ENCODE measurements at regions not wholly inside any gene's neighbourhood (a gene's known extent, or its start where the extent isn't known, plus 50 kb on each side); places are given as distances from the start of the nearest gene placed in this dataset.

GRCh38 chr10:5310914-5311313 is 53.9 kb upstream of the UCN3 start:
- Histone ChIP-seq H4K20me1 (ENCODE audit: insufficient read depth, low read length) (no peaks in the 10 kb centered on the region), H3K79me2 (ENCODE audit: low read length) (no peaks in the 10 kb centered on the region), H3K4me2 (ENCODE audit: low read depth, low read length) (no peak overlapping the region), H3F3A (ENCODE audit: insufficient read depth, low read length) (no peaks in the 10 kb centered on the region), H3K9me2 (replicated peaks; ENCODE audit: insufficient read depth, low read length) (no peaks in the 10 kb centered on the region), H3K9ac (ENCODE audit: low read length) (no peak overlapping the region), H2AFZ (ENCODE audit: low read length) (no peak overlapping the region), H3K4me3 (ENCODE audit: low read length) (no peak overlapping the region), H3K4me1 (ENCODE audit: low read length) (no peaks in the 10 kb centered on the region), H3K27me3 (replicated peaks; ENCODE audit: insufficient read depth, low read length) (no peaks in the 10 kb centered on the region), H3K27ac (ENCODE audit: low read length) (no peak overlapping the region), H3K36me3 (replicated peaks; ENCODE audit: insufficient read depth, low read length) (no peaks in the 10 kb centered on the region), H3K9me3 (replicated peaks; ENCODE audit: insufficient read depth, low read length) (no peaks in the 10 kb centered on the region)
- TF ChIP-seq EZH2phosphoT487 (IDR thresholded peaks at IDR 0.05; ENCODE audit: low read length): no peak
- no peak for TF ChIP-seq CTCF (IDR thresholded peaks at IDR 0.05; ENCODE audit: low read length)
- TF ChIP-seq EZH2 (optimal IDR thresholded peaks at IDR 0.05; ENCODE audit: low read depth, low read length): no peak
- no peak for DNase-seq

- Histone ChIP-seq H3K36me3 (replicated peaks; ENCODE audit: insufficient read depth, low read length) (no peaks in the 10 kb centered on the region), H3K27me3 (replicated peaks; ENCODE audit: insufficient read depth, low read length) (no peaks in the 10 kb centered on the region), H3K4me1 (ENCODE audit: low read length) (no peaks in the 10 kb centered on the region), H3K4me3 (ENCODE audit: low read length) (no peak overlapping the region), H3K4me2 (ENCODE audit: low read depth, low read length) (no peak overlapping the region), H3K9ac (ENCODE audit: low read length) (no peak overlapping the region), H3K9me3 (replicated peaks; ENCODE audit: insufficient read depth, low read length) (no peaks in the 10 kb centered on the region), H3K9me2 (replicated peaks; ENCODE audit: insufficient read depth, low read length) (no peaks in the 10 kb centered on the region), H4K20me1 (ENCODE audit: insufficient read depth, low read length) (no peaks in the 10 kb centered on the region), H3K79me2 (ENCODE audit: low read length) (no peaks in the 10 kb centered on the region), H2AFZ (ENCODE audit: low read length) (no peak overlapping the region), H3F3A (ENCODE audit: insufficient read depth, low read length) (no peaks in the 10 kb centered on the region), H3K27ac (ENCODE audit: low read length) (no peak overlapping the region)
- DNase-seq: no peak
- TF ChIP-seq EZH2phosphoT487 (IDR thresholded peaks at IDR 0.05; ENCODE audit: low read length) (no peak), CTCF (IDR thresholded peaks at IDR 0.05; ENCODE audit: low read length) (no peak), EZH2 (optimal IDR thresholded peaks at IDR 0.05; ENCODE audit: low read depth, low read length) (no peak)
Observed at GRCh38 chr10:5311617-5312016, 53.1 kb upstream of the UCN3 start.

- Histone ChIP-seq H3K9ac (ENCODE audit: low read length) (no peak overlapping the region), H3K9me3 (replicated peaks; ENCODE audit: insufficient read depth, low read length) (no peaks in the 10 kb centered on the region), H3K27me3 (replicated peaks; ENCODE audit: insufficient read depth, low read length) (no peaks in the 10 kb centered on the region), H3K79me2 (ENCODE audit: low read length) (no peaks in the 10 kb centered on the region), H3K4me3 (ENCODE audit: low read length) (no peak overlapping the region), H3K36me3 (replicated peaks; ENCODE audit: insufficient read depth, low read length) (no peaks in the 10 kb centered on the region), H3K27ac (ENCODE audit: low read length) (no peak overlapping the region), H3K4me1 (ENCODE audit: low read length) (0 out of 2 replicates have a peak, but pooled peaks cover 3% of the 10 kb centered on the region), H3F3A (ENCODE audit: insufficient read depth, low read length) (no peaks in the 10 kb centered on the region), H2AFZ (ENCODE audit: low read length) (no peak overlapping the region), H3K9me2 (replicated peaks; ENCODE audit: insufficient read depth, low read length) (no peaks in the 10 kb centered on the region), H4K20me1 (ENCODE audit: insufficient read depth, low read length) (no peaks in the 10 kb centered on the region), H3K4me2 (ENCODE audit: low read depth, low read length) (no peak overlapping the region)
- TF ChIP-seq EZH2 (optimal IDR thresholded peaks at IDR 0.05; ENCODE audit: low read depth, low read length) (no peak), EZH2phosphoT487 (IDR thresholded peaks at IDR 0.05; ENCODE audit: low read length) (no peak), CTCF (IDR thresholded peaks at IDR 0.05; ENCODE audit: low read length) (no peak)
- DNase-seq: no peak
Observed at GRCh38 chr10:5314840-5315239, 49.9 kb upstream of the UCN3 start.
